ENCODE measurements at regions not wholly inside any gene's neighbourhood (a gene's known extent, or its start where the extent isn't known, plus 50 kb on each side); places are given as distances from the start of the nearest gene placed in this dataset.

DNA sequence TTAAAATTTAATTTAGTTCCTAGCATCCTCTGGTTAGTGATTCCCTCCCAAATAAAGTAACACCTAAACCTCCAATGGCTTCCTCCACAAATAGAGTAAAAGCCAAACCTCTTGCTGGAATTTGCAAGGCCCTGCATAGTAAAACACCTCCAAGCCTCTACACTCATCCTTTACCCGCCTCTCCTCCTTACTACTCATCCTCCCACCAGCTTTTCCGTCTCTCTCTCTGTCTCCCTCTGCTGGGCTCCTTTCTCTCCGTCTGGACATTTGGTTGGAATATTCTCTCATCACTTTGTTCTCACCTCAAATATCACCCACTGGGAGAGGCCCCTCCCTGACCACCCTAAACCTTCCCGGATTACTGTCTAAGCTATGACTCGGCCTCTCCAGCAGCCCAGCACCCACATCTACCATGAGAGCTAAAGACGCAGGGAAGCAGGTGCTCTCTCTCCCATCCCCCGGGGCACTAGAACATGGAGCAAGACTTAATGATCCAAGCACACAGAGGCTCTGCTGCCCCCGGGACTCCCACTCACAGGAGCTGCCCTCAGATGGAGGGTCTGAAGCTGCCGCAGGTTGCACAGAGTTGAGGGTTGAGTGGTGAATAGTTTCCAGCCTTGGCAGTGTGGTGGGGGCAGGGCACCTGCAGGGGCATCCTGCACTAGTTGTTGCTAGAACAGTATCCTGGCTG, 167.2 kb downstream of the FBXO15 start:
- Histone ChIP-seq H2AFZ (ENCODE audit: low read depth, low read length, poor library complexity, severe bottlenecking) (no peak overlapping the region), H3K27me3 (ENCODE audit: insufficient read depth, low read length) (no peaks in the 10 kb centered on the region), H3K4me2 (ENCODE audit: low read length) (no peak overlapping the region), H3K79me2 (ENCODE audit: insufficient read depth, low read length) (no peaks in the 10 kb centered on the region), H4K20me1 (ENCODE audit: insufficient read depth) (no peaks in the 10 kb centered on the region), H3K4me3 (replicated peaks in 1 of 2; ENCODE audit: low read depth in 1 of 2, low read length in 2 of 2) (no peak overlapping the region), H3K9me2 (ENCODE audit: insufficient read depth) (no peaks in the 10 kb centered on the region), H3K36me3 (ENCODE audit: control insufficient read depth in 1 of 2, insufficient read depth in 2 of 2, low read length in 2 of 2) (no peaks in the 10 kb centered on the region), H3K9ac (ENCODE audit: low read length) (no peak overlapping the region), H3K9me3 (ENCODE audit: control insufficient read depth in 1 of 2, insufficient read depth in 1 of 2, low read depth in 1 of 2, low read length in 2 of 2) (no peaks in the 10 kb centered on the region), H3K27ac (ENCODE audit: low read depth, low read length) (no peak overlapping the region), H3K4me1 (ENCODE audit: control insufficient read depth in 1 of 2, insufficient read depth in 2 of 2, low read length in 2 of 2) (no peaks in the 10 kb centered on the region)
- ChIA-PET RAD21 (ENCODE audit: low non-redundant PET in 1 of 2, low total read pairs in 2 of 2, uncharacterized antibody in 2 of 2, unreplicated experiment in 2 of 2) (no interaction called here), POLR2A (no interaction called here), CTCF (no interaction called here)
- peak; percentile 65; the same call in 1 of the 2 replicates for ATAC-seq
- TF ChIP-seq, protein P1, sequence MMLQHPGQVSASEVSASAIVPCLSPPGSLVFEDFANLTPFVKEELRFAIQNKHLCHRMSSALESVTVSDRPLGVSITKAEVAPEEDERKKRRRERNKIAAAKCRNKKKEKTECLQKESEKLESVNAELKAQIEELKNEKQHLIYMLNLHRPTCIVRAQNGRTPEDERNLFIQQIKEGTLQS (IDR thresholded peaks at IDR 0.05), result no peak
- TF ChIP-seq, protein P2, sequence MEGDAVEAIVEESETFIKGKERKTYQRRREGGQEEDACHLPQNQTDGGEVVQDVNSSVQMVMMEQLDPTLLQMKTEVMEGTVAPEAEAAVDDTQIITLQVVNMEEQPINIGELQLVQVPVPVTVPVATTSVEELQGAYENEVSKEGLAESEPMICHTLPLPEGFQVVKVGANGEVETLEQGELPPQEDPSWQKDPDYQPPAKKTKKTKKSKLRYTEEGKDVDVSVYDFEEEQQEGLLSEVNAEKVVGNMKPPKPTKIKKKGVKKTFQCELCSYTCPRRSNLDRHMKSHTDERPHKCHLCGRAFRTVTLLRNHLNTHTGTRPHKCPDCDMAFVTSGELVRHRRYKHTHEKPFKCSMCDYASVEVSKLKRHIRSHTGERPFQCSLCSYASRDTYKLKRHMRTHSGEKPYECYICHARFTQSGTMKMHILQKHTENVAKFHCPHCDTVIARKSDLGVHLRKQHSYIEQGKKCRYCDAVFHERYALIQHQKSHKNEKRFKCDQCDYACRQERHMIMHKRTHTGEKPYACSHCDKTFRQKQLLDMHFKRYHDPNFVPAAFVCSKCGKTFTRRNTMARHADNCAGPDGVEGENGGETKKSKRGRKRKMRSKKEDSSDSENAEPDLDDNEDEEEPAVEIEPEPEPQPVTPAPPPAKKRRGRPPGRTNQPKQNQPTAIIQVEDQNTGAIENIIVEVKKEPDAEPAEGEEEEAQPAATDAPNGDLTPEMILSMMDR (IDR thresholded peaks at IDR 0.05 in 2 of 3, conservative IDR thresholded peaks at IDR 0.05 in 1 of 3; ENCODE audit: borderline replicate concordance in 1 of 3, insufficient read depth in 1 of 3, low read depth in 2 of 3, low read length in 2 of 3), result peak in 2 of 3 experiments; percentile 56 to 59; a peak in 4 of 6 replicates
- intact Hi-C loops (cut with micrococcal nuclease), result loop anchor here (5.0 kb wide), 1 partner anchor 1218 kb away; no protein-coding TSS in a partner anchor
- no TSS peak for BruUV-seq (replicated peaks)
- peak; percentile 4 for DNase-seq (ENCODE audit: low read depth, low spot score)

DNA sequence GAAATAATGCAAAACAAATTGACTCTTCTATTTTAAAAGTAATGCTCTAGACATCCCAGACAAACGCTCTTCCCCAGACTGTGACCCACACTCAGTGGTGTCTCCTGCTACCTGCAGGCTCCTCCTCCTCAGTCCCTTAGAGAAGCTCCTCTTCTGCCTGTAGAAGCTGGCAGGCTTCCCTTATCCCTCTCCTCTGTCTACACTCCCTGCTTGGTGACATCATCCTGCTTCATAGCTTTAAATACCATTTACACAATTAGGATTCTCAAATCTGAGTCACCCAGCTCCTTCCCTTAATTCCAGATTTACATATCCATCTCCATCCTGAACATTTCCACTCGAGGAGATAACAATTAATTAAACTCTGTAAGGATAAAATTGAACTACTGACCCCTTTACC, 167.9 kb downstream of the FBXO15 start:
- H3K4me1 ChIP-seq (ENCODE audit: control insufficient read depth in 1 of 2, insufficient read depth in 2 of 2, low read length in 2 of 2), result no peaks in the 10 kb centered on the region
- no peaks in the 10 kb centered on the region for H3K9me2 ChIP-seq (ENCODE audit: insufficient read depth)
- ChIA-PET POLR2A (no interaction called here), CTCF (no interaction called here), RAD21 (ENCODE audit: low non-redundant PET in 1 of 2, low total read pairs in 2 of 2, uncharacterized antibody in 2 of 2, unreplicated experiment in 2 of 2) (no interaction called here)
- TF ChIP-seq ZNF274 (IDR thresholded peaks at IDR 0.05; ENCODE audit: low read depth, low read length) (no peak), CBX3 (IDR thresholded peaks at IDR 0.05; ENCODE audit: low read depth) (no peak), YY1 (IDR thresholded peaks at IDR 0.05; ENCODE audit: extremely low read depth, insufficient replicate concordance, low read depth, low read length) (no peak), CEBPB (IDR thresholded peaks at IDR 0.05; ENCODE audit: low read depth) (no peak)
- TF ChIP-seq, protein P3, sequence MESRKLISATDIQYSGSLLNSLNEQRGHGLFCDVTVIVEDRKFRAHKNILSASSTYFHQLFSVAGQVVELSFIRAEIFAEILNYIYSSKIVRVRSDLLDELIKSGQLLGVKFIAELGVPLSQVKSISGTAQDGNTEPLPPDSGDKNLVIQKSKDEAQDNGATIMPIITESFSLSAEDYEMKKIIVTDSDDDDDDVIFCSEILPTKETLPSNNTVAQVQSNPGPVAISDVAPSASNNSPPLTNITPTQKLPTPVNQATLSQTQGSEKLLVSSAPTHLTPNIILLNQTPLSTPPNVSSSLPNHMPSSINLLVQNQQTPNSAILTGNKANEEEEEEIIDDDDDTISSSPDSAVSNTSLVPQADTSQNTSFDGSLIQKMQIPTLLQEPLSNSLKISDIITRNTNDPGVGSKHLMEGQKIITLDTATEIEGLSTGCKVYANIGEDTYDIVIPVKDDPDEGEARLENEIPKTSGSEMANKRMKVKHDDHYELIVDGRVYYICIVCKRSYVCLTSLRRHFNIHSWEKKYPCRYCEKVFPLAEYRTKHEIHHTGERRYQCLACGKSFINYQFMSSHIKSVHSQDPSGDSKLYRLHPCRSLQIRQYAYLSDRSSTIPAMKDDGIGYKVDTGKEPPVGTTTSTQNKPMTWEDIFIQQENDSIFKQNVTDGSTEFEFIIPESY (IDR thresholded peaks at IDR 0.05; ENCODE audit: extremely low read depth, insufficient replicate concordance, low read length), result no peak
- ATAC-seq (no peak), DNase-seq (ENCODE audit: low read depth, low spot score) (no peak)
- H2AFZ ChIP-seq (ENCODE audit: low read depth, low read length, poor library complexity, severe bottlenecking), result no peak overlapping the region
- H3K27me3 ChIP-seq (ENCODE audit: insufficient read depth, low read length), result no peaks in the 10 kb centered on the region
- H3K9me3 ChIP-seq (ENCODE audit: control insufficient read depth in 1 of 2, insufficient read depth in 1 of 2, low read depth in 1 of 2, low read length in 2 of 2), result no peaks in the 10 kb centered on the region
- no peak overlapping the region for H3K4me2 ChIP-seq (ENCODE audit: low read length)
- H3K27ac ChIP-seq (ENCODE audit: low read depth, low read length), result no peak overlapping the region
- H3K9ac ChIP-seq (ENCODE audit: low read length), result no peak overlapping the region
- H3K4me3 ChIP-seq (replicated peaks in 1 of 2; ENCODE audit: low read depth in 1 of 2, low read length in 2 of 2), result no peak overlapping the region
- H3K79me2 ChIP-seq (ENCODE audit: insufficient read depth, low read length), result no peaks in the 10 kb centered on the region
- H4K20me1 ChIP-seq (ENCODE audit: insufficient read depth), result no peaks in the 10 kb centered on the region
- intact Hi-C loops (cut with micrococcal nuclease), result loop anchor here (5.0 kb wide), 1 partner anchor 1217 kb away; no protein-coding TSS in a partner anchor
- H3K36me3 ChIP-seq (ENCODE audit: control insufficient read depth in 1 of 2, insufficient read depth in 2 of 2, low read length in 2 of 2), result no peaks in the 10 kb centered on the region
- BruUV-seq (replicated peaks), result no TSS peak
